Neural cell (in vitro differentiated cells): ENCODE measurements at regions not wholly inside any gene's neighbourhood (a gene's known extent, or its start where the extent isn't known, plus 50 kb on each side); places are given as distances from the start of the nearest gene placed in this dataset.

ENCODE experiments used
- H2AFZ ChIP-seq: fragments of 200-600, 300-800 bp; sonication (generic), shearing (Covaris generic); 2 replicates; pipeline ENCODE4 v1.6.0; 2014; ENCODE audit warnings: low read depth, mild to moderate bottlenecking, antibody characterized with exemption, low read length, moderate library complexity
- H3F3A ChIP-seq: fragments of 200-600 bp; shearing (Covaris generic); 2 replicates; pipeline ENCODE4 v1.6.1; 2016; ENCODE audit warnings: mild to moderate bottlenecking, moderate library complexity, mixed read lengths, antibody characterized with exemption, low read length; ENCODE audit not compliant: insufficient read depth, poor library complexity, severe bottlenecking
- H3K27ac ChIP-seq: fragments of 200-600, 300-800 bp; sonication (generic), shearing (Covaris generic); 2 replicates; pipeline ENCODE4 v1.5.1; 2014; ENCODE audit warnings: mild to moderate bottlenecking, low read length, moderate library complexity
- H3K27me3 ChIP-seq: fragments of 300-800, 200-600 bp; sonication (generic), shearing (Covaris generic); 2 replicates; pipeline ENCODE4 v1.6.0; 2014; ENCODE audit warnings: mild to moderate bottlenecking, low read depth, low read length, moderate library complexity; ENCODE audit not compliant: insufficient read depth
- H3K36me3 ChIP-seq: fragments of 300-800, 200-600 bp; sonication (generic), shearing (Covaris generic); 2 replicates; pipeline ENCODE4 v1.5.1; 2014; ENCODE audit warnings: mild to moderate bottlenecking, antibody characterized with exemption, low read length, moderate library complexity; ENCODE audit not compliant: insufficient read depth
- H3K4me2 ChIP-seq: fragments of 300-800, 200-600 bp; sonication (generic), shearing (Covaris generic); 2 replicates; pipeline ENCODE4 v1.6.0; 2014; ENCODE audit warnings: mild to moderate bottlenecking, low read length
- H3K4me3 ChIP-seq: fragments of 300-800, 200-600 bp; sonication (generic), shearing (Covaris generic); 2 replicates; pipeline ENCODE4 v1.5.1; 2014; ENCODE audit warnings: mild to moderate bottlenecking, low read length, moderate library complexity
- H3K79me2 ChIP-seq: fragments of 200-600 bp; shearing (Covaris generic); replicated peaks from 2 replicates; pipeline ENCODE4 v1.6.0; 2014; ENCODE audit warnings: mild to moderate bottlenecking, low read length, moderate library complexity; ENCODE audit not compliant: insufficient read depth
- H3K9ac ChIP-seq: fragments of 300-800, 200-600 bp; sonication (generic), shearing (Covaris generic); 2 replicates; pipeline ENCODE4 v1.6.1; 2016; ENCODE audit warnings: mild to moderate bottlenecking, low read length, mixed read lengths
- H3K9me2 ChIP-seq: fragments of 200-600 bp; shearing (Covaris generic); 2 replicates; pipeline ENCODE4 v1.6.1; 2016; ENCODE audit warnings: mild to moderate bottlenecking, low read length, mixed read lengths; ENCODE audit not compliant: insufficient read depth
- H3K9me3 ChIP-seq: fragments of 200-600, 300-800 bp; sonication (generic), shearing (Covaris generic); 2 replicates; pipeline ENCODE4 v1.6.1; 2016; ENCODE audit warnings: mild to moderate bottlenecking, mixed run types, low read length, moderate library complexity, mixed read lengths
- H4K20me1 ChIP-seq: fragments of 200-600 bp; shearing (Covaris generic); 2 replicates; pipeline ENCODE4 v1.6.1; 2016; ENCODE audit warnings: mild to moderate bottlenecking, mixed run types; ENCODE audit not compliant: insufficient read depth
- EP300 ChIP-seq: fragments of 450-650 bp; conservative IDR thresholded peaks from 2 replicates; pipeline ENCODE4 v1.6.1; 2014; ENCODE audit warnings: antibody characterized with exemption, mild to moderate bottlenecking, moderate library complexity; ENCODE audit not compliant: poor library complexity, severe bottlenecking
- MXI1 ChIP-seq: fragments of 450-650 bp; conservative IDR thresholded peaks from 2 replicates; pipeline ENCODE4 v1.6.1; 2014; ENCODE audit warnings: antibody characterized with exemption, mild to moderate bottlenecking; ENCODE audit not compliant: poor library complexity, severe bottlenecking
- RAD21 ChIP-seq: fragments of 450-650 bp; conservative IDR thresholded peaks from 2 replicates; pipeline ENCODE4 v1.6.1; 2014; ENCODE audit warnings: antibody characterized with exemption, mild to moderate bottlenecking, moderate library complexity
- SMC3 ChIP-seq: fragments of 450-650 bp; conservative IDR thresholded peaks from 2 replicates; pipeline ENCODE4 v1.6.1; 2014; ENCODE audit warnings: antibody characterized with exemption, mild to moderate bottlenecking, moderate library complexity; ENCODE audit not compliant: poor library complexity
- TAF1 ChIP-seq: IDR thresholded peaks from 2 replicates; pipeline ENCODE4 v1.6.1; 2012; ENCODE audit warnings: low read depth
- TF ChIP-seq, protein P1 (sequence below): fragments of 450-650 bp; IDR thresholded peaks from 2 replicates; pipeline ENCODE4 v1.5.1; 2014; ENCODE audit warnings: antibody characterized with exemption, mild to moderate bottlenecking, moderate library complexity; ENCODE audit not compliant: poor library complexity, severe bottlenecking
- TF ChIP-seq, protein P2 (sequence below): IDR thresholded peaks from 2 replicates; pipeline ENCODE4 v1.6.1; 2012; ENCODE audit warnings: borderline replicate concordance

DNA sequence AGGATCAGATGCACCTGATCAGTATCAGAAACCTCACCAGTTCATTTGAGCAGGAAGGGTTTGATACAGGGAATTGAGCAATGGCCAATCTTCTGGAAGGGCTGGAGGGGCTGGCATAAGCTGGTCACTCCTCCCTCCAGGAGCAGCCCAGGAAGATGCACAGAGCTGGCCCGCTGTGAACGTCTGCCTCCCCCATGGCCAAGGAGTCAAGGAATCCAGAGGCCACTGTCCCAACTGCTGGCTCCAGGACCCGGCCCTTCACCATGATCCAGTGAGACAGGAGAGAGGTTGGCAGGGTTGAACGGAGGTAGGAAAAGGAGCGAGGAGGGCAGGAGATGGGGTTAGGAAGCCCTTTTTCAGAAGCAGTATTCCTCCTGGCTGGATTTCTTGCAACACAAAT is 113.9 kb upstream of the CST7 start:
- no peaks in the 10 kb centered on the region for H3F3A ChIP-seq
- H3K27me3 ChIP-seq, result no peaks in the 10 kb centered on the region
- H4K20me1 ChIP-seq, result no peaks in the 10 kb centered on the region

DNA sequence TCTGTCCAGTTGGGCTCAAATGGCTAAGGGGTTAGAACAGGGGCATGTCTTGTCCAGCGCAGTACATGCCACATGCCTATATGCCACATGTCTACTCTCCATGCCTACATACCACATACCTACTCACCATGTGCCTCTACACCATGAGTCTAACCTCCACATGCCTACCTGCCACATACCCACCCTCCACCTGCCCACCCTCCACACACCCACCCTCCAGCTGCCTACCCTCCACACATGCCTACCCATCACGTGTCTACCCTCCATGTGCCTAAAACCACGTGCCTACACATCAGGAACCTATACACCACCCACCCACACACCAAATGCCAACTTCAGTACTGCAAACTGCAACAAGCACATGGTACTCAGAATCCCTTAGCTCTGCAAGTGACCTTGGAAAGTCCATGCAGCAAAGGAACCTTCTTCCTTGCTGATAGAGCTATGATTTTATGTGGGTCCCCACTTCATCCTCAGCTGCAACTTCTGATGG is 113.0 kb upstream of the CST7 start:
- H2AFZ ChIP-seq, result no peak overlapping the region
- TF ChIP-seq SMC3 (no peak), TAF1 (no peak), RAD21 (no peak), MXI1 (no peak), EP300 (no peak)
- TF ChIP-seq, protein P1, sequence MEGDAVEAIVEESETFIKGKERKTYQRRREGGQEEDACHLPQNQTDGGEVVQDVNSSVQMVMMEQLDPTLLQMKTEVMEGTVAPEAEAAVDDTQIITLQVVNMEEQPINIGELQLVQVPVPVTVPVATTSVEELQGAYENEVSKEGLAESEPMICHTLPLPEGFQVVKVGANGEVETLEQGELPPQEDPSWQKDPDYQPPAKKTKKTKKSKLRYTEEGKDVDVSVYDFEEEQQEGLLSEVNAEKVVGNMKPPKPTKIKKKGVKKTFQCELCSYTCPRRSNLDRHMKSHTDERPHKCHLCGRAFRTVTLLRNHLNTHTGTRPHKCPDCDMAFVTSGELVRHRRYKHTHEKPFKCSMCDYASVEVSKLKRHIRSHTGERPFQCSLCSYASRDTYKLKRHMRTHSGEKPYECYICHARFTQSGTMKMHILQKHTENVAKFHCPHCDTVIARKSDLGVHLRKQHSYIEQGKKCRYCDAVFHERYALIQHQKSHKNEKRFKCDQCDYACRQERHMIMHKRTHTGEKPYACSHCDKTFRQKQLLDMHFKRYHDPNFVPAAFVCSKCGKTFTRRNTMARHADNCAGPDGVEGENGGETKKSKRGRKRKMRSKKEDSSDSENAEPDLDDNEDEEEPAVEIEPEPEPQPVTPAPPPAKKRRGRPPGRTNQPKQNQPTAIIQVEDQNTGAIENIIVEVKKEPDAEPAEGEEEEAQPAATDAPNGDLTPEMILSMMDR, result no peak
- TF ChIP-seq, protein P2, sequence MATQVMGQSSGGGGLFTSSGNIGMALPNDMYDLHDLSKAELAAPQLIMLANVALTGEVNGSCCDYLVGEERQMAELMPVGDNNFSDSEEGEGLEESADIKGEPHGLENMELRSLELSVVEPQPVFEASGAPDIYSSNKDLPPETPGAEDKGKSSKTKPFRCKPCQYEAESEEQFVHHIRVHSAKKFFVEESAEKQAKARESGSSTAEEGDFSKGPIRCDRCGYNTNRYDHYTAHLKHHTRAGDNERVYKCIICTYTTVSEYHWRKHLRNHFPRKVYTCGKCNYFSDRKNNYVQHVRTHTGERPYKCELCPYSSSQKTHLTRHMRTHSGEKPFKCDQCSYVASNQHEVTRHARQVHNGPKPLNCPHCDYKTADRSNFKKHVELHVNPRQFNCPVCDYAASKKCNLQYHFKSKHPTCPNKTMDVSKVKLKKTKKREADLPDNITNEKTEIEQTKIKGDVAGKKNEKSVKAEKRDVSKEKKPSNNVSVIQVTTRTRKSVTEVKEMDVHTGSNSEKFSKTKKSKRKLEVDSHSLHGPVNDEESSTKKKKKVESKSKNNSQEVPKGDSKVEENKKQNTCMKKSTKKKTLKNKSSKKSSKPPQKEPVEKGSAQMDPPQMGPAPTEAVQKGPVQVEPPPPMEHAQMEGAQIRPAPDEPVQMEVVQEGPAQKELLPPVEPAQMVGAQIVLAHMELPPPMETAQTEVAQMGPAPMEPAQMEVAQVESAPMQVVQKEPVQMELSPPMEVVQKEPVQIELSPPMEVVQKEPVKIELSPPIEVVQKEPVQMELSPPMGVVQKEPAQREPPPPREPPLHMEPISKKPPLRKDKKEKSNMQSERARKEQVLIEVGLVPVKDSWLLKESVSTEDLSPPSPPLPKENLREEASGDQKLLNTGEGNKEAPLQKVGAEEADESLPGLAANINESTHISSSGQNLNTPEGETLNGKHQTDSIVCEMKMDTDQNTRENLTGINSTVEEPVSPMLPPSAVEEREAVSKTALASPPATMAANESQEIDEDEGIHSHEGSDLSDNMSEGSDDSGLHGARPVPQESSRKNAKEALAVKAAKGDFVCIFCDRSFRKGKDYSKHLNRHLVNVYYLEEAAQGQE, result no peak
- H3F3A ChIP-seq, result no peaks in the 10 kb centered on the region
- H3K9ac ChIP-seq, result no peak overlapping the region
- H3K79me2 ChIP-seq, result no peaks in the 10 kb centered on the region
- no peak overlapping the region for H3K4me3 ChIP-seq
- H3K9me3 ChIP-seq, result no peaks in the 10 kb centered on the region
- H3K4me2 ChIP-seq, result no peak overlapping the region
- H4K20me1 ChIP-seq, result no peaks in the 10 kb centered on the region
- no peaks in the 10 kb centered on the region for H3K27me3 ChIP-seq
- H3K9me2 ChIP-seq, result no peaks in the 10 kb centered on the region
- no peaks in the 10 kb centered on the region for H3K36me3 ChIP-seq
- H3K27ac ChIP-seq, result no peak overlapping the region

More for the DNA sequence above, 113.9 kb upstream of the CST7 start:
- H3K27ac ChIP-seq, result no peak overlapping the region
- H3K4me3 ChIP-seq, result no peak overlapping the region
- no peaks in the 10 kb centered on the region for H3K9me2 ChIP-seq
- no peaks in the 10 kb centered on the region for H3K9me3 ChIP-seq
- no peak overlapping the region for H3K9ac ChIP-seq
- no peak overlapping the region for H3K4me2 ChIP-seq
- H3K36me3 ChIP-seq, result no peaks in the 10 kb centered on the region
- H3K79me2 ChIP-seq, result no peaks in the 10 kb centered on the region
- TF ChIP-seq, protein P2, result no peak
- no peak for TF ChIP-seq EP300
- no peak overlapping the region for H2AFZ ChIP-seq
